ENCODE measurements at regions not wholly inside any gene's neighbourhood (a gene's known extent, or its start where the extent isn't known, plus 50 kb on each side); places are given as distances from the start of the nearest gene placed in this dataset.

DNA sequence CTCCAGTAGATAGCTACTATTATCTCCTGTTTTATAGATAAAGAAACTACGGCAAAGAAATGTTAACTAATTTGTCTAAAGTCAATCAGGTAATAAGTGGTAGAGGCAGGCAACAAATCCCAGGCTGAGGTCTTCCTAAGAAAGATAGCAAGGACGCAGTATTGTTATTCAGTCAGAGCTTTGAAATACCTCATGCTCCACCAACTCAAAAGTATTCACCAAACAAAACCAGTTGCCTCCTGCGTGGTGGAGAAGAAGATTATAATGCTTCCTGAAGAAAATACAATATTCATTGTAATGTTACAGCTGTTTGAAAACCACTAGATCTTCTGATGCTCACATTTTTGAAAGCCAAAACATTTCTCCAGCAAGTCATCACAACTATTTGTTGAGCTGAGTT lies 138.2 kb upstream of the CNTN4 start:
- H3K79me2 ChIP-seq (replicated peaks; ENCODE audit: insufficient read depth, low read length), result no peaks in the 10 kb centered on the region
- TF ChIP-seq TAF1 (IDR thresholded peaks at IDR 0.05; ENCODE audit: low read depth), result no peak
- TF ChIP-seq MXI1 (conservative IDR thresholded peaks at IDR 0.05; ENCODE audit: poor library complexity, severe bottlenecking), result no peak
- TF ChIP-seq EP300 (conservative IDR thresholded peaks at IDR 0.05; ENCODE audit: poor library complexity, severe bottlenecking), result no peak
- no peak for TF ChIP-seq POLR2AphosphoS5 (IDR thresholded peaks at IDR 0.05)
- TF ChIP-seq RAD21 (conservative IDR thresholded peaks at IDR 0.05), result no peak
- TF ChIP-seq, protein P1, sequence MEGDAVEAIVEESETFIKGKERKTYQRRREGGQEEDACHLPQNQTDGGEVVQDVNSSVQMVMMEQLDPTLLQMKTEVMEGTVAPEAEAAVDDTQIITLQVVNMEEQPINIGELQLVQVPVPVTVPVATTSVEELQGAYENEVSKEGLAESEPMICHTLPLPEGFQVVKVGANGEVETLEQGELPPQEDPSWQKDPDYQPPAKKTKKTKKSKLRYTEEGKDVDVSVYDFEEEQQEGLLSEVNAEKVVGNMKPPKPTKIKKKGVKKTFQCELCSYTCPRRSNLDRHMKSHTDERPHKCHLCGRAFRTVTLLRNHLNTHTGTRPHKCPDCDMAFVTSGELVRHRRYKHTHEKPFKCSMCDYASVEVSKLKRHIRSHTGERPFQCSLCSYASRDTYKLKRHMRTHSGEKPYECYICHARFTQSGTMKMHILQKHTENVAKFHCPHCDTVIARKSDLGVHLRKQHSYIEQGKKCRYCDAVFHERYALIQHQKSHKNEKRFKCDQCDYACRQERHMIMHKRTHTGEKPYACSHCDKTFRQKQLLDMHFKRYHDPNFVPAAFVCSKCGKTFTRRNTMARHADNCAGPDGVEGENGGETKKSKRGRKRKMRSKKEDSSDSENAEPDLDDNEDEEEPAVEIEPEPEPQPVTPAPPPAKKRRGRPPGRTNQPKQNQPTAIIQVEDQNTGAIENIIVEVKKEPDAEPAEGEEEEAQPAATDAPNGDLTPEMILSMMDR (IDR thresholded peaks at IDR 0.05; ENCODE audit: poor library complexity, severe bottlenecking), result no peak
- no peak for TF ChIP-seq SMC3 (conservative IDR thresholded peaks at IDR 0.05; ENCODE audit: poor library complexity)
- no peak for TF ChIP-seq EZH2 (IDR thresholded peaks at IDR 0.05; ENCODE audit: borderline replicate concordance, insufficient read depth, low read length, poor library complexity, severe bottlenecking)
- TF ChIP-seq, protein P2, sequence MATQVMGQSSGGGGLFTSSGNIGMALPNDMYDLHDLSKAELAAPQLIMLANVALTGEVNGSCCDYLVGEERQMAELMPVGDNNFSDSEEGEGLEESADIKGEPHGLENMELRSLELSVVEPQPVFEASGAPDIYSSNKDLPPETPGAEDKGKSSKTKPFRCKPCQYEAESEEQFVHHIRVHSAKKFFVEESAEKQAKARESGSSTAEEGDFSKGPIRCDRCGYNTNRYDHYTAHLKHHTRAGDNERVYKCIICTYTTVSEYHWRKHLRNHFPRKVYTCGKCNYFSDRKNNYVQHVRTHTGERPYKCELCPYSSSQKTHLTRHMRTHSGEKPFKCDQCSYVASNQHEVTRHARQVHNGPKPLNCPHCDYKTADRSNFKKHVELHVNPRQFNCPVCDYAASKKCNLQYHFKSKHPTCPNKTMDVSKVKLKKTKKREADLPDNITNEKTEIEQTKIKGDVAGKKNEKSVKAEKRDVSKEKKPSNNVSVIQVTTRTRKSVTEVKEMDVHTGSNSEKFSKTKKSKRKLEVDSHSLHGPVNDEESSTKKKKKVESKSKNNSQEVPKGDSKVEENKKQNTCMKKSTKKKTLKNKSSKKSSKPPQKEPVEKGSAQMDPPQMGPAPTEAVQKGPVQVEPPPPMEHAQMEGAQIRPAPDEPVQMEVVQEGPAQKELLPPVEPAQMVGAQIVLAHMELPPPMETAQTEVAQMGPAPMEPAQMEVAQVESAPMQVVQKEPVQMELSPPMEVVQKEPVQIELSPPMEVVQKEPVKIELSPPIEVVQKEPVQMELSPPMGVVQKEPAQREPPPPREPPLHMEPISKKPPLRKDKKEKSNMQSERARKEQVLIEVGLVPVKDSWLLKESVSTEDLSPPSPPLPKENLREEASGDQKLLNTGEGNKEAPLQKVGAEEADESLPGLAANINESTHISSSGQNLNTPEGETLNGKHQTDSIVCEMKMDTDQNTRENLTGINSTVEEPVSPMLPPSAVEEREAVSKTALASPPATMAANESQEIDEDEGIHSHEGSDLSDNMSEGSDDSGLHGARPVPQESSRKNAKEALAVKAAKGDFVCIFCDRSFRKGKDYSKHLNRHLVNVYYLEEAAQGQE (IDR thresholded peaks at IDR 0.05; ENCODE audit: borderline replicate concordance), result no peak
- H3K9me3 ChIP-seq (ENCODE audit: low read length), result no peaks in the 10 kb centered on the region
- H3K9me2 ChIP-seq (ENCODE audit: insufficient read depth, low read length), result no peaks in the 10 kb centered on the region
- no peaks in the 10 kb centered on the region for H3F3A ChIP-seq (ENCODE audit: insufficient read depth, low read length, poor library complexity, severe bottlenecking)
- H3K27me3 ChIP-seq (ENCODE audit: insufficient read depth, low read depth, low read length), result no peaks in the 10 kb centered on the region
- H3K9ac ChIP-seq (ENCODE audit: low read length), result no peak overlapping the region
- H3K27ac ChIP-seq (ENCODE audit: low read length), result no peak overlapping the region
- H3K4me2 ChIP-seq (ENCODE audit: low read length), result no peak overlapping the region
- H2AFZ ChIP-seq (ENCODE audit: low read depth, low read length), result no peak overlapping the region
- no peaks in the 10 kb centered on the region for H3K36me3 ChIP-seq (ENCODE audit: insufficient read depth, low read length)
- no peaks in the 10 kb centered on the region for H4K20me1 ChIP-seq (ENCODE audit: insufficient read depth)
- no peak overlapping the region for H3K4me3 ChIP-seq (ENCODE audit: low read length)

DNA sequence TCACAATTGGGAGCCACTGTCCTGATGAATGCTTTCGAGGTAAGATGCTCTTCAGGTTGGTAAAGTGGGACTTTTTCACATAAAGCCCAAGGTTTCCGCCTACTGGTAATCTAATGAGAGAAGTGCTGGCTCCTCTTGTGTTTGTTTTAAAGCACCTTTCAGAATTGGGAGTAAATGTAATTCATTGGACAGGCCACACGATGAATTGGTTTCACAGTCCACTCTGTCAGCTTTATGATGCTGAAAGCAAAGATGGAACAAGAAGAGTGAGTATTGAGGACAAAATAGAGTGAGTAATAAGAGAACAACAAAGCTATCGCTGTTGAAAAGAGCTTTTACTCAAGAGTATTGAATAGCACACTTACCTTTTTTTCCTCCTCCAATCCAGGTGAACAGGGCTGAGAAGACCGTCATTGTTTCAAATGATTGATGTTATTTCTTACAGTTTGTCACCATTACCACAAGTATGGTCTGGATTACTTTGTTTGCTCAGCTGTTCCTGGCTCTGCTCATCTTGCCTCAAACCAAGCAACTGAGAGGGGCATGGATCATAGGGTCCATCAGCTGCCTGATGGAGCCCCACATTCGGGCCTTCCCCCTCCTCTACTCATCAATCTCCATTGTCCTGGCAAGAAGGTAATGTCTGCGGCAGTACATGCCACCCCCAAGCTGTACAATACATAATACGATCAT lies 136.1 kb upstream of the CNTN4 start:
- Histone ChIP-seq H3K9me2 (ENCODE audit: insufficient read depth, low read length) (no peaks in the 10 kb centered on the region), H3K27ac (ENCODE audit: low read length) (no peak overlapping the region), H3K9me3 (ENCODE audit: low read length) (no peaks in the 10 kb centered on the region), H4K20me1 (ENCODE audit: insufficient read depth) (no peaks in the 10 kb centered on the region), H3K79me2 (replicated peaks; ENCODE audit: insufficient read depth, low read length) (no peaks in the 10 kb centered on the region), H3K4me2 (ENCODE audit: low read length) (no peak overlapping the region), H2AFZ (ENCODE audit: low read depth, low read length) (no peak overlapping the region), H3K9ac (ENCODE audit: low read length) (no peak overlapping the region), H3K27me3 (ENCODE audit: insufficient read depth, low read depth, low read length) (no peaks in the 10 kb centered on the region), H3K4me3 (ENCODE audit: low read length) (no peak overlapping the region), H3K36me3 (ENCODE audit: insufficient read depth, low read length) (no peaks in the 10 kb centered on the region), H3F3A (ENCODE audit: insufficient read depth, low read length, poor library complexity, severe bottlenecking) (no peaks in the 10 kb centered on the region)
- TF ChIP-seq, protein P2 (IDR thresholded peaks at IDR 0.05; ENCODE audit: borderline replicate concordance), result no peak
- TF ChIP-seq EP300 (conservative IDR thresholded peaks at IDR 0.05; ENCODE audit: poor library complexity, severe bottlenecking) (no peak), RAD21 (conservative IDR thresholded peaks at IDR 0.05) (no peak), EZH2 (IDR thresholded peaks at IDR 0.05; ENCODE audit: borderline replicate concordance, insufficient read depth, low read length, poor library complexity, severe bottlenecking) (no peak), SMC3 (conservative IDR thresholded peaks at IDR 0.05; ENCODE audit: poor library complexity) (no peak), TAF1 (IDR thresholded peaks at IDR 0.05; ENCODE audit: low read depth) (no peak), MXI1 (conservative IDR thresholded peaks at IDR 0.05; ENCODE audit: poor library complexity, severe bottlenecking) (no peak)
- TF ChIP-seq, protein P1 (IDR thresholded peaks at IDR 0.05; ENCODE audit: poor library complexity, severe bottlenecking), result no peak
